IMR-90 (cell line): ENCODE measurements at regions not wholly inside any gene's neighbourhood (a gene's known extent, or its start where the extent isn't known, plus 50 kb on each side); places are given as distances from the start of the nearest gene placed in this dataset.

Source experiments
- ATAC-seq: fragments of 200-7000 bp; cut with Tn5 transposase; 2 replicates; pipeline ENCODE4 v1.9.1; 2020; ENCODE audit warnings: low read depth, mild to moderate bottlenecking, moderate library complexity
- BruUV-seq: library from RNA; stranded (reverse); fragments of 400-500 nt; replicated peaks from 2 replicates; lab custom pipeline; 2021; lab: Mats Ljungman, UMichigan
- CTCF ChIA-PET: fragments of 300-600 bp; formaldehyde crosslinking; extraction: SDS; loops from one replicate; lab custom pipeline; 2021; ENCODE audit warnings: antibody characterized with exemption; lab: Yijun Ruan, JAX
- POLR2A ChIA-PET: fragments of 300-600 bp; sonication (Branson Sonifier 250); formaldehyde crosslinking; loops from one replicate; lab custom pipeline; 2022; ENCODE audit warnings: antibody characterized with exemption; ENCODE audit not compliant: unreplicated experiment; lab: Charles Lee
- DNase-seq: peaks from one replicate; pipeline ENCODE4 v3.0.0; 2013
- H2AFZ ChIP-seq: replicated peaks from 2 replicates; pipeline ENCODE3; 2013; ENCODE audit warnings: low read length, mild to moderate bottlenecking; ENCODE audit not compliant: poor library complexity
- H2AK5ac ChIP-seq: 2 replicates; pipeline ENCODE4 v1.6.1; 2013; ENCODE audit warnings: low read depth, low read length, inconsistent platforms
- H2AK9ac ChIP-seq: replicated peaks from 2 replicates; pipeline ENCODE3; 2013; ENCODE audit warnings: mild to moderate bottlenecking, low read depth, low read length, moderate library complexity; ENCODE audit not compliant: poor library complexity
- H2BK120ac ChIP-seq: 2 replicates; pipeline ENCODE4 v1.6.1; 2013; ENCODE audit warnings: low read depth, low read length, inconsistent platforms
- H2BK15ac ChIP-seq: 3 replicates; pipeline ENCODE4 v1.6.1; 2013; ENCODE audit warnings: low read depth, low read length, inconsistent platforms
- H2BK20ac ChIP-seq: 2 replicates; pipeline ENCODE4 v1.6.1; 2013; ENCODE audit warnings: low read depth, mild to moderate bottlenecking, inconsistent platforms, low read length, moderate library complexity
- H2BK5ac ChIP-seq: 2 replicates; pipeline ENCODE4 v1.6.1; 2013; ENCODE audit warnings: mild to moderate bottlenecking, low read depth, low read length, inconsistent platforms; ENCODE audit not compliant: poor library complexity, severe bottlenecking
- H3K14ac ChIP-seq: replicated peaks from 2 replicates; pipeline ENCODE4 v1.6.1; 2013; ENCODE audit warnings: low read depth, low read length, inconsistent platforms
- H3K18ac ChIP-seq: 2 replicates; pipeline ENCODE4 v1.6.1; 2013; ENCODE audit warnings: low read depth, low read length, control low read depth
- H3K23ac ChIP-seq: 2 replicates; pipeline ENCODE4 v1.6.1; 2013; ENCODE audit warnings: low read depth, low read length, inconsistent platforms
- H3K27ac ChIP-seq: 2 replicates; pipeline ENCODE4 v1.5.1; 2013; ENCODE audit warnings: mild to moderate bottlenecking, control low read depth, low read length; ENCODE audit not compliant: insufficient read depth
- H3K27me3 ChIP-seq: 2 replicates; pipeline ENCODE4 v1.6.1; 2013; ENCODE audit warnings: low read length; ENCODE audit not compliant: control insufficient read depth, insufficient read depth
- H3K36me3 ChIP-seq: 2 replicates; pipeline ENCODE4 v1.6.1; 2013; ENCODE audit warnings: low read length, mixed read lengths; ENCODE audit not compliant: control insufficient read depth, insufficient read depth
- H3K4ac ChIP-seq: 2 replicates; pipeline ENCODE4 v1.6.1; 2013; ENCODE audit warnings: low read depth, low read length, inconsistent platforms
- H3K4me1 ChIP-seq: 2 replicates; pipeline ENCODE4 v1.6.1; 2013; ENCODE audit warnings: low read length, mixed read lengths; ENCODE audit not compliant: control insufficient read depth, insufficient read depth
- H3K4me2 ChIP-seq: 2 replicates; pipeline ENCODE4 v1.6.1; 2013; ENCODE audit warnings: low read depth, mild to moderate bottlenecking, control low read depth, low read length, moderate library complexity
- H3K4me3 ChIP-seq: 2 replicates; pipeline ENCODE4 v1.5.1; 2013; ENCODE audit warnings: low read depth, mild to moderate bottlenecking, control low read depth, low read length, moderate library complexity; ENCODE audit not compliant: insufficient read depth
- H3K56ac ChIP-seq: 2 replicates; pipeline ENCODE4 v1.6.1; 2013; ENCODE audit warnings: low read length, inconsistent platforms; ENCODE audit not compliant: insufficient read depth; ENCODE audit errors: extremely low read depth
- H3K79me1 ChIP-seq, 2 experiments: 2 replicates each; pipeline ENCODE4 v1.6.1; 2013; ENCODE audit warnings: low read length in 2 of 2, inconsistent platforms in 1 of 2, low read depth in 1 of 2
- H3K9ac ChIP-seq: 2 replicates; pipeline ENCODE4 v1.6.1; 2013; ENCODE audit warnings: low read depth, low read length, control low read depth
- H3K9me1 ChIP-seq: 2 replicates; pipeline ENCODE4 v1.6.1; 2013; ENCODE audit warnings: low read length, inconsistent platforms; ENCODE audit not compliant: insufficient read depth
- H3K9me3 ChIP-seq: 2 replicates; pipeline ENCODE4 v1.6.1; 2013; ENCODE audit warnings: low read length; ENCODE audit not compliant: control insufficient read depth, insufficient read depth
- H4K20me1 ChIP-seq: 2 replicates; pipeline ENCODE4 v1.6.1; 2013; ENCODE audit warnings: low read length, inconsistent platforms; ENCODE audit not compliant: insufficient read depth
- H4K5ac ChIP-seq: 2 replicates; pipeline ENCODE4 v1.6.1; 2013; ENCODE audit warnings: mild to moderate bottlenecking, low read depth, low read length, control low read depth
- H4K8ac ChIP-seq, 2 experiments: 2 replicates each; pipeline ENCODE4 v1.6.1; 2013; ENCODE audit warnings: low read depth in 2 of 2, low read length in 2 of 2, control low read depth in 1 of 2, inconsistent platforms in 1 of 2
- H4K91ac ChIP-seq: 2 replicates; pipeline ENCODE4 v1.6.1; 2013; ENCODE audit warnings: low read depth, low read length, inconsistent platforms; ENCODE audit not compliant: insufficient read depth
- MAFK ChIP-seq: IDR thresholded peaks from 2 replicates; pipeline ENCODE4 v1.6.1; 2012; ENCODE audit warnings: low read depth, low read length, improper control_type of control experiment
- USF2 ChIP-seq: fragments of 150-350 bp; IDR thresholded peaks from 2 replicates; pipeline ENCODE4 v1.6.1; 2017; ENCODE audit warnings: mild to moderate bottlenecking, antibody characterized with exemption, low read length, low read depth
- WGBS, 2 experiments: methylation state at CpG; one replicate each; pipeline versions ENCODE4 v1.1.5 to v1.1.7; 2013; ENCODE audit warnings: missing lambda C conversion rate in 2 of 2; ENCODE audit not compliant: insufficient read length in 1 of 2; ENCODE audit errors: extremely low coverage in 2 of 2; 5-methylcytosine and 5-hydroxymethylcytosine counted together
- dilution Hi-C: fragments of 300-500 bp; cut with HindIII; formaldehyde crosslinking; loops from one replicate; pipeline ENCODE4 v1.14.3; 2018; ENCODE audit warnings: low sequenced_read_pairs; ENCODE audit not compliant: unreplicated experiment
- in situ Hi-C: fragments of 300-500 bp; cut with MboI; formaldehyde crosslinking; loops from 3 replicates; pipeline ENCODE4 v1.14.3; 2019; ENCODE audit warnings: low sequenced_read_pairs, inconsistent platforms, mixed read lengths
- intact Hi-C: fragments of 100-400 bp; cut with micrococcal nuclease; formaldehyde crosslinking; loops from 2 replicates; pipeline ENCODE4 v1.10.0; 2022

- dilution Hi-C loops: no loop called here
- H3K9ac ChIP-seq: no peak overlapping the region
Measured at GRCh38 chr3:152149832-152150231, 118.9 kb upstream of the MBNL1 start.

More at GRCh38 chr3:152149832-152150231, 118.9 kb upstream of the MBNL1 start:
- peak; percentile 18 for DNase-seq
- no peak overlapping the region for H2BK15ac ChIP-seq
- peak overlapping the region; percentile 98 for H3K18ac ChIP-seq
- H3K9me3 ChIP-seq: no peaks in the 10 kb centered on the region
- no peaks in the 10 kb centered on the region for H3K36me3 ChIP-seq
- no peak overlapping the region for H2BK20ac ChIP-seq
- ChIA-PET CTCF (no interaction called here), POLR2A (no interaction called here)
- H3K27ac ChIP-seq: no peak overlapping the region; the same call in 1 of the 2 replicates
- H3K23ac ChIP-seq: no peak overlapping the region
- H3K4me3 ChIP-seq: no peak overlapping the region
- WGBS, 2 experiments: no CpG with 5 or more reads among the region's 1 CpG
- H3K56ac ChIP-seq: no peak overlapping the region
- no peak overlapping the region for H2AK9ac ChIP-seq
- TF ChIP-seq MAFK: 0 out of 2 replicates have a peak, but pooled peaks have one; percentile 4
- TF ChIP-seq USF2: no peak
- H2BK120ac ChIP-seq: no peak overlapping the region
- H4K5ac ChIP-seq: no peak overlapping the region
- H3K27me3 ChIP-seq: no peaks in the 10 kb centered on the region
- H3K4me2 ChIP-seq: peak overlapping the region; percentile 46; the same call in 1 of the 2 replicates
- no peak overlapping the region for H2AK5ac ChIP-seq
- no peak overlapping the region for H3K14ac ChIP-seq
- intact Hi-C loops: no loop called here
- H3K4me1 ChIP-seq: no peaks in the 10 kb centered on the region
- BruUV-seq: no TSS peak
- no peak overlapping the region for H4K91ac ChIP-seq
- no peak overlapping the region for H3K4ac ChIP-seq
- in situ Hi-C loops: no loop called here
- H2AFZ ChIP-seq: no peak overlapping the region
- H2BK5ac ChIP-seq: peak overlapping the region; percentile 67
- ATAC-seq: no peak
- H3K79me1 ChIP-seq: no peaks in the 10 kb centered on the region
- no peaks in the 10 kb centered on the region for H3K9me1 ChIP-seq
- peak overlapping the region in 1 of 2 experiments; percentile 53; a peak in 1 of 4 replicates for H4K8ac ChIP-seq
- no peaks in the 10 kb centered on the region for H4K20me1 ChIP-seq
